ENCODE measurements at regions not wholly inside any gene's neighbourhood (a gene's known extent, or its start where the extent isn't known, plus 50 kb on each side); places are given as distances from the start of the nearest gene placed in this dataset.
A peak's percentile ranks its signal among the peaks of the same experiment; 100 is the strongest.

GRCh38 chr14:51168215-51168613 lies 71.8 kb upstream of the TMX1 start:
- Histone ChIP-seq H3K4me2 (peak overlapping the region; percentile 26; the same call in 1 of the 2 replicates), H3K9me2 (no peaks in the 10 kb centered on the region), H3K27ac (ENCODE audit: low read depth in 2 of 2, low read length in 1 of 2) (peak overlapping the region in 1 of 2 experiments; percentile 27; a peak in 1 of 4 replicates), H3K79me2 (ENCODE audit: insufficient read depth) (no peaks in the 10 kb centered on the region), H3K9ac (no peak overlapping the region), H3K27me3 (ENCODE audit: insufficient read depth) (no peaks in the 10 kb centered on the region), H3K4me3 (ENCODE audit: low read depth in 2 of 2, low read length in 1 of 2) (no peak overlapping the region), H2AFZ (ENCODE audit: low read depth) (no peak overlapping the region), H3K36me3 (replicated peaks in 1 of 2; ENCODE audit: control insufficient read depth in 1 of 2, insufficient read depth in 2 of 2, low read length in 1 of 2) (no peaks in the 10 kb centered on the region), H3F3A (replicated peaks; ENCODE audit: insufficient read depth) (peaks cover 2% of the 10 kb centered on the region), H3K9me3 (no peaks in the 10 kb centered on the region), H3K4me1 (ENCODE audit: control insufficient read depth in 1 of 2, insufficient read depth in 2 of 2, low read depth in 1 of 2, low read length in 1 of 2) (peaks cover 0 to 8% of the 10 kb centered on the region in 2 experiments; a peak in 2 of 4 replicates), H4K20me1 (ENCODE audit: insufficient read depth) (no peaks in the 10 kb centered on the region)
- POLR2A ChIA-PET: no interaction called here
- TF ChIP-seq NFIC (IDR thresholded peaks at IDR 0.05; ENCODE audit: borderline replicate concordance) (no peak), RXRA (IDR thresholded peaks at IDR 0.05; ENCODE audit: borderline replicate concordance, low read depth) (no peak), PBX3 (IDR thresholded peaks at IDR 0.05) (no peak), SMC3 (IDR thresholded peaks at IDR 0.05; ENCODE audit: low read depth, low read length) (no peak), USF1 (IDR thresholded peaks at IDR 0.05; ENCODE audit: borderline replicate concordance, low read depth) (no peak), CTCF (IDR thresholded peaks at IDR 0.05) (no peak), CHD2 (IDR thresholded peaks at IDR 0.05; ENCODE audit: low read length, partially characterized antibody) (no peak), GATA2 (CRISPR knock-in tag; IDR thresholded peaks at IDR 0.05) (no peak), RCOR1 (IDR thresholded peaks at IDR 0.05; ENCODE audit: low read length) (no peak), USF2 (IDR thresholded peaks at IDR 0.05; ENCODE audit: borderline replicate concordance, low read depth, low read length) (no peak), RAD21 (IDR thresholded peaks at IDR 0.05; ENCODE audit: low read length) (no peak), MAX (IDR thresholded peaks at IDR 0.05; ENCODE audit: low read depth) (no peak), JUND (IDR thresholded peaks at IDR 0.05) (no peak), TCF12 (IDR thresholded peaks at IDR 0.05) (no peak), SIN3A (IDR thresholded peaks at IDR 0.05; ENCODE audit: borderline replicate concordance, low read depth, low read length) (no peak), MXI1 (IDR thresholded peaks at IDR 0.05; ENCODE audit: low read depth, low read length) (no peak), MEF2A (IDR thresholded peaks at IDR 0.05; ENCODE audit: borderline replicate concordance, low read depth) (no peak), TAF1 (IDR thresholded peaks at IDR 0.05; ENCODE audit: borderline replicate concordance, low read depth, low read length) (no peak), IRF3 (IDR thresholded peaks at IDR 0.05; ENCODE audit: low read depth, low read length) (no peak)
- CTCF ChIA-PET: interaction anchor here (0.9 to 3.0 kb wide), 5 partner anchors 8 to 51 kb away, joined by 3 to 10 read pairs (median 3); no protein-coding TSS in a partner anchor
- 30% methylated on average over 2 of the region's 2 CpGs for WGBS (ENCODE audit: low lambda C conversion rate)
- DNase-seq: no peak
